ENCODE measurements at regions not wholly inside any gene's neighbourhood (a gene's known extent, or its start where the extent isn't known, plus 50 kb on each side); places are given as distances from the start of the nearest gene placed in this dataset.

DNA sequence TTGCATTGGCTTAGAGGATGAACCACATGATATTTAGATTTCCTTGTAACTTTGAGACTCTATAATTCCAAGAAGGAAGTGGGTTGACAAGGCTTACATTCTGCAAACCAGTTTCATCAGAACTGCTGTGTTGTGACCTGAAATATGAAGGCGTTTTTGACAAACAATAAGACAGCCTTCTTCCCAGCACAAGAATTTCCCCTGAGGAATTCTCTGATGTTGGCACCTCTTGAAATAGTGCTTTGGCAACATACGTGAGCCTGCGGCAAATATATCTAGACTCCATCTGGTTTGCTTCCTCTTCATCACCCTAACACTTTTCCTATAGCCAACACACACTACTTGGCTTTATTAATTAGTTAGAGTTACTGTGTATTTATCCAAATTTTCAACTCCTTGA, 585.5 kb upstream of the SOX9 start:
- no peak overlapping the region for H3K27ac ChIP-seq
- WGBS, 5 donors = 78 to 97% (median 87%) methylated on average over 3 of the region's 3 CpGs
- intact Hi-C loops (cut with DNase I; ENCODE audit: low total_unique reads) = no loop called here
- TF ChIP-seq EP300 (IDR thresholded peaks at IDR 0.05) = no peak
- TF ChIP-seq, protein P1, sequence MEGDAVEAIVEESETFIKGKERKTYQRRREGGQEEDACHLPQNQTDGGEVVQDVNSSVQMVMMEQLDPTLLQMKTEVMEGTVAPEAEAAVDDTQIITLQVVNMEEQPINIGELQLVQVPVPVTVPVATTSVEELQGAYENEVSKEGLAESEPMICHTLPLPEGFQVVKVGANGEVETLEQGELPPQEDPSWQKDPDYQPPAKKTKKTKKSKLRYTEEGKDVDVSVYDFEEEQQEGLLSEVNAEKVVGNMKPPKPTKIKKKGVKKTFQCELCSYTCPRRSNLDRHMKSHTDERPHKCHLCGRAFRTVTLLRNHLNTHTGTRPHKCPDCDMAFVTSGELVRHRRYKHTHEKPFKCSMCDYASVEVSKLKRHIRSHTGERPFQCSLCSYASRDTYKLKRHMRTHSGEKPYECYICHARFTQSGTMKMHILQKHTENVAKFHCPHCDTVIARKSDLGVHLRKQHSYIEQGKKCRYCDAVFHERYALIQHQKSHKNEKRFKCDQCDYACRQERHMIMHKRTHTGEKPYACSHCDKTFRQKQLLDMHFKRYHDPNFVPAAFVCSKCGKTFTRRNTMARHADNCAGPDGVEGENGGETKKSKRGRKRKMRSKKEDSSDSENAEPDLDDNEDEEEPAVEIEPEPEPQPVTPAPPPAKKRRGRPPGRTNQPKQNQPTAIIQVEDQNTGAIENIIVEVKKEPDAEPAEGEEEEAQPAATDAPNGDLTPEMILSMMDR (IDR thresholded peaks at IDR 0.05) = no peak
- TF ChIP-seq POLR2AphosphoS5 (IDR thresholded peaks at IDR 0.05) = no peak
- no peak for TF ChIP-seq POLR2A (IDR thresholded peaks at IDR 0.05)
- no peak overlapping the region for H3K4me3 ChIP-seq
- no peaks in the 10 kb centered on the region for H3K4me1 ChIP-seq
- no peak for DNase-seq
- H3K9me3 ChIP-seq = no peaks in the 10 kb centered on the region
- H3K36me3 ChIP-seq = no peaks in the 10 kb centered on the region
- H3K27me3 ChIP-seq = no peaks in the 10 kb centered on the region

DNA sequence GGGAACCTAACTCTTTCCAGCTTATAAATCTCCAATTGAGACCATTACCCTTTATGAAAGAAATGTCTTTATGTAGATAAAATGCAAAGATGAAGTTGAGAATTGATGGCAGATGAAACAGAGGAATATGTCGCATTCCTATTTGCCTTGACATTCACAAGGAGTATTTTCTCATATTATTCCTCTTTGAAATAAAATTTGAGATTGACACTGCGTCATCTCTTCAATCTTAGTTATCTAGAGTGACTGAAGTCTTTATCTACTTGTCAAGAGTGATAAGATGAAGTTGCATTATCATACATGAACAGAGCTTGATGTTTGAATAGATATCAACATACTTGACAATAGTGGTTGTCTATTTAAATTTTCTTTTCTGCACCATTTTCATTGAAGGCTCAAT, 574.4 kb upstream of the SOX9 start:
- Histone ChIP-seq H3K4me1 (no peaks in the 10 kb centered on the region), H3K9me3 (no peaks in the 10 kb centered on the region), H3K36me3 (no peaks in the 10 kb centered on the region), H3K27me3 (no peaks in the 10 kb centered on the region), H3K27ac (no peak overlapping the region), H3K4me3 (no peak overlapping the region)
- 42 to 95% (median 66%) methylated on average over 2 of the region's 2 CpGs for WGBS, 5 donors
- TF ChIP-seq EP300 (IDR thresholded peaks at IDR 0.05) (no peak), POLR2A (IDR thresholded peaks at IDR 0.05) (no peak)
- no peak for DNase-seq
- intact Hi-C loops (cut with DNase I; ENCODE audit: low total_unique reads) = no loop called here

DNA sequence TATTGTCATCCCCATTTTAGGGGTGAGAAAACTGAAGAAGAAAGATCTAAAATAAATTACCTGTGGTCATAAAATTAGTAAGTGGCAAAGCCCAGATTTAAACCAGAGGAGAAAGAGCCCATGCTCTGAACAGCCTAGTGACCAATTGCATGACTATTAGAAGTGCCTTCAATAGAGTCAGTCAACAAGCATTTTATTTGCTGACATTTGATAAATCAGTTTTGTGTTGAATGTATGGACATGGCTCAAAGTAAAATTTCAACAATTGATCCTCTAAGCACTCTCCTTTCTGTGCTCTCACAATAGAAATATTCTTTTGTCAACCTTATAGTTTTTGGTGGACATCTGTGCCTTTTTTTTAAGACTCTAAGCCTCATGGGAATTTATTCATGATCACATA, 572.9 kb upstream of the SOX9 start:
- DNase-seq = no peak
- H3K27ac ChIP-seq = no peak overlapping the region
- TF ChIP-seq EP300 (IDR thresholded peaks at IDR 0.05) (no peak), POLR2AphosphoS5 (IDR thresholded peaks at IDR 0.05) (no peak), POLR2A (IDR thresholded peaks at IDR 0.05) (no peak)
- TF ChIP-seq, protein P1 (IDR thresholded peaks at IDR 0.05) = no peak
- no peak overlapping the region for H3K4me3 ChIP-seq
- no peaks in the 10 kb centered on the region for H3K4me1 ChIP-seq
- no peaks in the 10 kb centered on the region for H3K27me3 ChIP-seq
- no peaks in the 10 kb centered on the region for H3K36me3 ChIP-seq
- intact Hi-C loops (cut with DNase I; ENCODE audit: low total_unique reads) = no loop called here
- no peaks in the 10 kb centered on the region for H3K9me3 ChIP-seq

DNA sequence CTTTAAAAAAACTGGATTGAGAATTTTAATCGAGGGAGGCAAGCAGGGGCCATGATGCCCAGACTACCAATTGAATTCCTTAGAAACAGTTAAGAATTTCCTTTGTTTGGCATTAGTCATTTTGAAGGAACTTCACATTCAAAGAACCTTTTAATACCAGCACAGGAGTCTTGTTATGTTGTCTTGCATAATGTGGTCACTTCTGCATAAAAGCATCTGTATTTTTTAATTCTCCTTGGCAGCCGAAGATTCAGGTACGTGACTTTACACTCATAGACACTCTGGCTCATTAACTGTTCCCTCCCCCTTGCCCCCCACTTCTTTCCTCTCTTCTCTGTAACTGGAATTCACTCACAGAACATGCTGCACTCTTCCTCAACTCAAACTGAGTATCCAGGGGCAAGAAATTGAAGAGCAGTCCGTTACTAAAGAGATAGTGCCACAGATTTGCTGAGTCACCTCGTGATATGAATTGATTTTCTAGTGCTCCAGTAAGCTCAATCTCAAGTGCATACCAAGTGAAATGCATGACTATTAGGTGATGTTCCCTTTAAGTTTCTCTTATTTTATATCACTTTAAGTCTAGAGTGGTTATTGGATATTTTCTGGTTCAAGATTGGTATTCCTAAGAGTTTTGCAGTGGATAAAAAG, 572.2 kb upstream of the SOX9 start:
- 76 to 83% (median 79%) methylated on average over 5 of the region's 5 CpGs for WGBS, 5 donors
- Histone ChIP-seq H3K4me1 (no peaks in the 10 kb centered on the region), H3K4me3 (no peak overlapping the region), H3K36me3 (no peaks in the 10 kb centered on the region), H3K27me3 (no peaks in the 10 kb centered on the region), H3K9me3 (no peaks in the 10 kb centered on the region), H3K27ac (no peak overlapping the region)
- TF ChIP-seq, protein P1 (IDR thresholded peaks at IDR 0.05) = no peak
- TF ChIP-seq POLR2A (IDR thresholded peaks at IDR 0.05) (no peak), POLR2AphosphoS5 (IDR thresholded peaks at IDR 0.05) (no peak), EP300 (IDR thresholded peaks at IDR 0.05) (no peak)
- DNase-seq = no peak
- intact Hi-C loops (cut with DNase I; ENCODE audit: low total_unique reads) = no loop called here

DNA sequence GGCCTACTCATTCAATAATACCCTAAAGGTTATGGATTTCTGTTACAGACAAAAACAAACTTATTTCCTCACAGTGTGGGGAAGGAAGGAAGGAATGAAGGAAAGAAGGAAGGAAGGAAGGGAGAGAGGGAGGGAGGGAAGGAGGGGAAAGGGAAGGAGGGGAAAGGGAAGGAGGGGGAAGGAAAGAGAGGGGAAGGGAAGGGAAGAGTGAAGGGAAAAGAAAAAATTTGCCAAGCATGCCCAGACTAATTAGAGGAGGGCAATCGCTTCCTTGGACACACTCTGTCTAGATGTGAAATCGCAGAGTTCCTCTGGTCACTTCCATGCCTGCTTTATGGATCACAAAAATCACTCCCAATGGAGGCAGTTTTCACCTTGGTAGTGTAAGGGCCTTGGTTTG, 570.1 kb upstream of the SOX9 start:
- no peaks in the 10 kb centered on the region for H3K4me1 ChIP-seq
- H3K36me3 ChIP-seq = no peaks in the 10 kb centered on the region
- intact Hi-C loops (cut with DNase I; ENCODE audit: low total_unique reads) = no loop called here
- H3K27me3 ChIP-seq = no peaks in the 10 kb centered on the region
- no peak overlapping the region for H3K4me3 ChIP-seq
- no peaks in the 10 kb centered on the region for H3K9me3 ChIP-seq
- WGBS, 5 donors = 85 to 97% (median 92%) methylated on average over 2 of the region's 2 CpGs
- H3K27ac ChIP-seq = no peak overlapping the region
- DNase-seq = no peak
- TF ChIP-seq POLR2AphosphoS5 (IDR thresholded peaks at IDR 0.05) (no peak), EP300 (IDR thresholded peaks at IDR 0.05) (no peak), POLR2A (IDR thresholded peaks at IDR 0.05) (no peak)
- TF ChIP-seq, protein P1 (IDR thresholded peaks at IDR 0.05) = no peak

All from stomach (tissue), 8 donors.